ENCODE measurements at regions not wholly inside any gene's neighbourhood (a gene's known extent, or its start where the extent isn't known, plus 50 kb on each side); places are given as distances from the start of the nearest gene placed in this dataset.

GRCh38 chr15:93271871-93272270 is 182.9 kb upstream of the RGMA start:
- Mint-ChIP-seq H3K36me3 (no peaks in the 10 kb centered on the region), H3K4me3 (no peak overlapping the region), H3K27me3 (no peaks in the 10 kb centered on the region), H3K27ac (no peak overlapping the region), H3K4me1 (no peaks in the 10 kb centered on the region), H3K9me3 (peaks cover 5 to 17% of the 10 kb centered on the region in 2 donors)
- ATAC-seq (replicated peaks) (no peak), DNase-seq (no peak)

GRCh38 chr15:93270937-93271467 is 182.0 kb upstream of the RGMA start:
- Mint-ChIP-seq H3K27ac (no peak overlapping the region), H3K9me3 (peaks cover 5 to 17% of the 10 kb centered on the region in 2 donors), H3K4me1 (no peaks in the 10 kb centered on the region), H3K27me3 (no peaks in the 10 kb centered on the region), H3K36me3 (no peaks in the 10 kb centered on the region), H3K4me3 (no peak overlapping the region)
- DNase-seq: no peak
- no peak for ATAC-seq (replicated peaks)

GRCh38 chr15:93268066-93268465 is 179.1 kb upstream of the RGMA start:
- H3K27ac Mint-ChIP-seq: no peak overlapping the region
- no peaks in the 10 kb centered on the region for H3K27me3 Mint-ChIP-seq
- H3K36me3 Mint-ChIP-seq: no peaks in the 10 kb centered on the region
- DNase-seq (no peak), ATAC-seq (replicated peaks) (no peak)
- no peak overlapping the region for H3K4me3 Mint-ChIP-seq
- no peaks in the 10 kb centered on the region for H3K4me1 Mint-ChIP-seq
- H3K9me3 Mint-ChIP-seq: peaks cover 5 to 15% of the 10 kb centered on the region in 2 donors

- H3K27ac Mint-ChIP-seq: no peak overlapping the region
These were observed 177.3 kb upstream of the RGMA start for GRCh38 chr15:93266291-93266690.

GRCh38 chr15:93265111-93265556 is 176.1 kb upstream of the RGMA start:
- no peaks in the 10 kb centered on the region for H3K4me1 Mint-ChIP-seq
- no peak for ATAC-seq (replicated peaks)
- no peak overlapping the region for H3K27ac Mint-ChIP-seq
- no peaks in the 10 kb centered on the region for H3K36me3 Mint-ChIP-seq
- DNase-seq: no peak
- no peak overlapping the region for H3K4me3 Mint-ChIP-seq
- no peaks in the 10 kb centered on the region for H3K27me3 Mint-ChIP-seq
- peaks cover 0 to 4% of the 10 kb centered on the region in 2 donors for H3K9me3 Mint-ChIP-seq

More at GRCh38 chr15:93266291-93266690, 177.3 kb upstream of the RGMA start:
- no peak for DNase-seq
- no peaks in the 10 kb centered on the region for H3K27me3 Mint-ChIP-seq
- peaks cover 0 to 8% of the 10 kb centered on the region in 2 donors for H3K9me3 Mint-ChIP-seq
- no peak for ATAC-seq (replicated peaks)
- no peak overlapping the region for H3K4me3 Mint-ChIP-seq
- H3K4me1 Mint-ChIP-seq: no peaks in the 10 kb centered on the region
- no peaks in the 10 kb centered on the region for H3K36me3 Mint-ChIP-seq

GRCh38 chr15:93261845-93262244 is 172.8 kb upstream of the RGMA start:
- H3K36me3 Mint-ChIP-seq: no peaks in the 10 kb centered on the region
- peaks cover 0 to 3% of the 10 kb centered on the region in 2 donors for H3K4me1 Mint-ChIP-seq
- H3K27me3 Mint-ChIP-seq: no peaks in the 10 kb centered on the region
- no peak overlapping the region for H3K4me3 Mint-ChIP-seq
- no peak overlapping the region for H3K27ac Mint-ChIP-seq
- H3K9me3 Mint-ChIP-seq: no peaks in the 10 kb centered on the region
- no peak for ATAC-seq (replicated peaks)
- DNase-seq: no peak

- no peaks in the 10 kb centered on the region for H3K9me3 Mint-ChIP-seq
- H3K36me3 Mint-ChIP-seq: no peaks in the 10 kb centered on the region
- peaks cover 0 to 3% of the 10 kb centered on the region in 2 donors for H3K4me1 Mint-ChIP-seq
- no peak for ATAC-seq (replicated peaks)
- no peaks in the 10 kb centered on the region for H3K27me3 Mint-ChIP-seq
- DNase-seq: no peak
- no peak overlapping the region for H3K27ac Mint-ChIP-seq
- H3K4me3 Mint-ChIP-seq: no peak overlapping the region
These were observed 168.9 kb upstream of the RGMA start for GRCh38 chr15:93257920-93258319.

GRCh38 chr15:93253681-93254080 is 164.7 kb upstream of the RGMA start:
- Mint-ChIP-seq H3K27me3 (no peaks in the 10 kb centered on the region), H3K9me3 (no peaks in the 10 kb centered on the region)
- ATAC-seq (replicated peaks): no peak

GRCh38 chr15:93252780-93253179 is 163.8 kb upstream of the RGMA start:
- ATAC-seq (replicated peaks): no peak
- no peaks in the 10 kb centered on the region for H3K4me1 Mint-ChIP-seq
- H3K27me3 Mint-ChIP-seq: no peaks in the 10 kb centered on the region
- no peak overlapping the region for H3K4me3 Mint-ChIP-seq
- H3K9me3 Mint-ChIP-seq: no peaks in the 10 kb centered on the region
- no peak overlapping the region for H3K27ac Mint-ChIP-seq
- no peaks in the 10 kb centered on the region for H3K36me3 Mint-ChIP-seq
- no peak for DNase-seq

More at GRCh38 chr15:93253681-93254080, 164.7 kb upstream of the RGMA start:
- Mint-ChIP-seq H3K4me3 (no peak overlapping the region), H3K36me3 (no peaks in the 10 kb centered on the region), H3K27ac (no peak overlapping the region), H3K4me1 (peaks cover 0 to 2% of the 10 kb centered on the region in 2 donors)
- no peak for DNase-seq

- Mint-ChIP-seq H3K36me3 (no peaks in the 10 kb centered on the region), H3K9me3 (no peaks in the 10 kb centered on the region), H3K4me3 (no peak overlapping the region), H3K27ac (no peak overlapping the region), H3K4me1 (no peaks in the 10 kb centered on the region), H3K27me3 (no peaks in the 10 kb centered on the region)
- no peak for ATAC-seq (replicated peaks)
- no peak for DNase-seq
These were observed 161.9 kb upstream of the RGMA start for GRCh38 chr15:93250950-93251349.

GRCh38 chr15:93250209-93250608 is 161.2 kb upstream of the RGMA start:
- DNase-seq: no peak
- H3K9me3 Mint-ChIP-seq: no peaks in the 10 kb centered on the region

GRCh38 chr15:93249623-93250022 is 160.6 kb upstream of the RGMA start:
- Mint-ChIP-seq H3K9me3 (no peaks in the 10 kb centered on the region), H3K4me3 (no peak overlapping the region), H3K27me3 (no peaks in the 10 kb centered on the region), H3K27ac (no peak overlapping the region), H3K36me3 (no peaks in the 10 kb centered on the region), H3K4me1 (no peaks in the 10 kb centered on the region)
- ATAC-seq (replicated peaks) (no peak), DNase-seq (no peak)

More at GRCh38 chr15:93250209-93250608, 161.2 kb upstream of the RGMA start:
- ATAC-seq (replicated peaks): peak; percentile 29 to 36
- Mint-ChIP-seq H3K4me3 (no peak overlapping the region), H3K4me1 (no peaks in the 10 kb centered on the region), H3K27ac (no peak overlapping the region), H3K27me3 (no peaks in the 10 kb centered on the region), H3K36me3 (no peaks in the 10 kb centered on the region)

- Mint-ChIP-seq H3K36me3 (no peaks in the 10 kb centered on the region), H3K27ac (no peak overlapping the region), H3K9me3 (no peaks in the 10 kb centered on the region), H3K4me1 (no peaks in the 10 kb centered on the region), H3K27me3 (no peaks in the 10 kb centered on the region), H3K4me3 (no peak overlapping the region)
- ATAC-seq (replicated peaks) (no peak), DNase-seq (no peak)
These were observed 158.6 kb upstream of the RGMA start for GRCh38 chr15:93247466-93248121.

- no peaks in the 10 kb centered on the region for H3K9me3 Mint-ChIP-seq
- no peak overlapping the region for H3K4me3 Mint-ChIP-seq
These were observed 157.5 kb upstream of the RGMA start for GRCh38 chr15:93246266-93247242.

More at GRCh38 chr15:93246266-93247242, 157.5 kb upstream of the RGMA start:
- no peaks in the 10 kb centered on the region for H3K4me1 Mint-ChIP-seq
- DNase-seq (no peak), ATAC-seq (replicated peaks) (no peak)
- H3K27me3 Mint-ChIP-seq: no peaks in the 10 kb centered on the region
- H3K27ac Mint-ChIP-seq: no peak overlapping the region
- H3K36me3 Mint-ChIP-seq: no peaks in the 10 kb centered on the region

Measured in stimulated activated naive B cell treated with anti-CD40 and anti-IgM and Interleukin-4, amounts not matched to agents 10 μg/mL and 1 μg/mL and 100 μg/mL, for 72 hours (primary cell).